ENCODE measurements at regions not wholly inside any gene's neighbourhood (a gene's known extent, or its start where the extent isn't known, plus 50 kb on each side); places are given as distances from the start of the nearest gene placed in this dataset.

DNA sequence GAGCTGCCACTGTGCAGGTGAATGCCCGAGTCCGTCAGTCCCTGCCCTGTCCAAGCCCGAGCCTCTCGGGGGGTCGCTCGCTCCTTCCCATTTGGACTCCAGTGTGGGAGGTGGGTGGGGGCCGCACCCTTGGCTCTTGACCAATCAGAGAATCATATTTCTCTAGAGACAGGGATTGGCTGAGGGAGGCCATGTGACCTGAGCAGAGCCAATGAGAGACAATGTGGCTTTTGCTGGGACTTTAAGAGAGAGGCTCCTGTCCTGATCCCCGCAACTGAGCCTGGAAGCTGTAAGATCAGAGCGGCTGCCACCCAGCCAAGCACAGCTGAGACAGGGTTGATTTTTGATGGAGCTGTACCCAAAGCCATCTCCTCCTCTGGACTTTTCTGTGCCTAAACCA is 199.3 kb downstream of the TFAP2C start:
- H3K4me1 ChIP-seq (ENCODE audit: insufficient read depth, low read length, poor library complexity, severe bottlenecking) = no peaks in the 10 kb centered on the region
- no peaks in the 10 kb centered on the region for H3K36me3 ChIP-seq (ENCODE audit: insufficient read depth, low read length, poor library complexity, severe bottlenecking)
- H3K9me3 ChIP-seq (ENCODE audit: low read depth, low read length, poor library complexity, severe bottlenecking) = no peaks in the 10 kb centered on the region
- BruUV-seq (replicated peaks) = no TSS peak
- no peak overlapping the region for H3K27ac ChIP-seq (ENCODE audit: low read depth, low read length, poor library complexity, severe bottlenecking)
- no peak for DNase-seq (ENCODE audit: low spot score)
- no peak overlapping the region for H3K4me3 ChIP-seq (ENCODE audit: low read depth, low read length, poor library complexity, severe bottlenecking)
- CTCF ChIA-PET = no interaction called here
- POLR2A ChIA-PET (ENCODE audit: low non-redundant PET) = no interaction called here
- TF ChIP-seq, protein P1, sequence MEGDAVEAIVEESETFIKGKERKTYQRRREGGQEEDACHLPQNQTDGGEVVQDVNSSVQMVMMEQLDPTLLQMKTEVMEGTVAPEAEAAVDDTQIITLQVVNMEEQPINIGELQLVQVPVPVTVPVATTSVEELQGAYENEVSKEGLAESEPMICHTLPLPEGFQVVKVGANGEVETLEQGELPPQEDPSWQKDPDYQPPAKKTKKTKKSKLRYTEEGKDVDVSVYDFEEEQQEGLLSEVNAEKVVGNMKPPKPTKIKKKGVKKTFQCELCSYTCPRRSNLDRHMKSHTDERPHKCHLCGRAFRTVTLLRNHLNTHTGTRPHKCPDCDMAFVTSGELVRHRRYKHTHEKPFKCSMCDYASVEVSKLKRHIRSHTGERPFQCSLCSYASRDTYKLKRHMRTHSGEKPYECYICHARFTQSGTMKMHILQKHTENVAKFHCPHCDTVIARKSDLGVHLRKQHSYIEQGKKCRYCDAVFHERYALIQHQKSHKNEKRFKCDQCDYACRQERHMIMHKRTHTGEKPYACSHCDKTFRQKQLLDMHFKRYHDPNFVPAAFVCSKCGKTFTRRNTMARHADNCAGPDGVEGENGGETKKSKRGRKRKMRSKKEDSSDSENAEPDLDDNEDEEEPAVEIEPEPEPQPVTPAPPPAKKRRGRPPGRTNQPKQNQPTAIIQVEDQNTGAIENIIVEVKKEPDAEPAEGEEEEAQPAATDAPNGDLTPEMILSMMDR (conservative IDR thresholded peaks at IDR 0.05; ENCODE audit: low read depth, low read length) = no peak
- TF ChIP-seq EZH2 (IDR thresholded peaks at IDR 0.05; ENCODE audit: borderline replicate concordance, low read depth, low read length, poor library complexity, severe bottlenecking) = no peak
- H3K27me3 ChIP-seq (replicated peaks; ENCODE audit: insufficient read depth, low read depth, low read length, poor library complexity) = peaks cover 46% of the 10 kb centered on the region
- intact Hi-C loops (cut with micrococcal nuclease; ENCODE audit: unreplicated experiment) = no loop called here

DNA sequence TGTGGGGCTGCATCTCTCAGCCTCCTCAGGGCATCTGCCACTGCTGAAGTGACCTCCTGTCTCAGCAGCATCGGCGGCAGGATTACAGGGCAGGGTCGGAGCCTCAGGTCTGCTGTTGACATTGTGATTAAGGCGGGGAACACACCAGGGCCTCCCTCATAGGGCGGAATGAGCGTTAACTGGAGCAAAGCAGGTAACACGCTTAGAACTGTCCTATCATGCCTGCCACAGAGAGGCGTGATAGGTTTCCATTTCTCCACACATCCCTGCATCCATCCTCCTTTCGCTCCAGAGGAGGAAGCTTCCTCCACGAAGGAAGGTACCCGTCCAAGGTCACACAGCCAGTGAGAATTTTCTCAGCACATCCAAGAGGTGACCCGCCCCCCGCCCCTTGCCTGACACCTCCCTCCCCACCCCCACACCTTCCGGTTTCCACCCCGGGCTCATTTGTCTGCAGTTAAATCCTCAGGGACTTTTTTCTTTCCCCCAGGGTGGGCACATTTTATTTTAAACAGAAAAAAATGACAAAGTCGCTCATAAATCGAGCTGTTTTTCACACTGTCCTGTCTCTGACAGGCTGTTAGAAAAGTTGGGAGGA is 200.8 kb downstream of the TFAP2C start:
- BruUV-seq (replicated peaks) = no TSS peak
- ChIA-PET CTCF (no interaction called here), POLR2A (ENCODE audit: low non-redundant PET) (no interaction called here)
- Histone ChIP-seq H3K9me3 (ENCODE audit: low read depth, low read length, poor library complexity, severe bottlenecking) (no peaks in the 10 kb centered on the region), H3K4me3 (ENCODE audit: low read depth, low read length, poor library complexity, severe bottlenecking) (no peak overlapping the region), H3K27ac (ENCODE audit: low read depth, low read length, poor library complexity, severe bottlenecking) (no peak overlapping the region), H3K36me3 (ENCODE audit: insufficient read depth, low read length, poor library complexity, severe bottlenecking) (no peaks in the 10 kb centered on the region), H3K4me1 (ENCODE audit: insufficient read depth, low read length, poor library complexity, severe bottlenecking) (no peaks in the 10 kb centered on the region), H3K27me3 (replicated peaks; ENCODE audit: insufficient read depth, low read depth, low read length, poor library complexity) (peaks cover 61% of the 10 kb centered on the region)
- TF ChIP-seq EZH2 (IDR thresholded peaks at IDR 0.05; ENCODE audit: borderline replicate concordance, low read depth, low read length, poor library complexity, severe bottlenecking) = no peak
- TF ChIP-seq, protein P1 (conservative IDR thresholded peaks at IDR 0.05; ENCODE audit: low read depth, low read length) = no peak
- intact Hi-C loops (cut with micrococcal nuclease; ENCODE audit: unreplicated experiment) = no loop called here
- DNase-seq (ENCODE audit: low spot score) = no peak

DNA sequence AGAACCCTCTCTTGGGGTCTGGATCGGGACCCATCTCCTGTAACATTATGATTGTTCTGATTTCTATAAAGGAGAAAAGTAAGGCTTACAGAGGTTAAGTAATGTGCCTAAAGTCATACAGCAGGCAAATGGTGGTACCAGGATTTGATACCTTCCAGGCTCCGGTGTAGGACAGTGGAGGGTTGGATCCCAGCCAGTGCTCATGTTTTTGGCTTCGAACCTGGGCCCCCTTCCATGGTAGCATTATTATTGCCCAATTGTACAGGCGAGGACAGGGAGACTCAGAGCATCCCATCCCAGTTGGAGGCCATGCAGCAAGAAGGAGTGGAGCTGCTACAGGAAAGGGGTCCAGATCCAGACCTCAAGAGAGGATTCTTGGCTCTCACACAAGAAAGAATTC is 202.7 kb downstream of the TFAP2C start:
- Histone ChIP-seq H3K4me1 (ENCODE audit: insufficient read depth, low read length, poor library complexity, severe bottlenecking) (no peaks in the 10 kb centered on the region), H3K36me3 (ENCODE audit: insufficient read depth, low read length, poor library complexity, severe bottlenecking) (no peaks in the 10 kb centered on the region), H3K27ac (ENCODE audit: low read depth, low read length, poor library complexity, severe bottlenecking) (no peak overlapping the region), H3K9me3 (ENCODE audit: low read depth, low read length, poor library complexity, severe bottlenecking) (no peaks in the 10 kb centered on the region), H3K27me3 (replicated peaks; ENCODE audit: insufficient read depth, low read depth, low read length, poor library complexity) (peaks cover 80% of the 10 kb centered on the region), H3K4me3 (ENCODE audit: low read depth, low read length, poor library complexity, severe bottlenecking) (no peak overlapping the region)
- CTCF ChIA-PET = no interaction called here
- DNase-seq (ENCODE audit: low spot score) = no peak
- no TSS peak for BruUV-seq (replicated peaks)
- POLR2A ChIA-PET (ENCODE audit: low non-redundant PET) = no interaction called here
- TF ChIP-seq, protein P1 (conservative IDR thresholded peaks at IDR 0.05; ENCODE audit: low read depth, low read length) = no peak
- no peak for TF ChIP-seq EZH2 (IDR thresholded peaks at IDR 0.05; ENCODE audit: borderline replicate concordance, low read depth, low read length, poor library complexity, severe bottlenecking)
- intact Hi-C loops (cut with micrococcal nuclease; ENCODE audit: unreplicated experiment) = no loop called here
